ENCODE measurements at regions not wholly inside any gene's neighbourhood (a gene's known extent, or its start where the extent isn't known, plus 50 kb on each side); places are given as distances from the start of the nearest gene placed in this dataset.
"Not testable (repeated sequence)": the region's sequence is repeated elsewhere in the genome, so short reads cannot be mapped to it uniquely, and the experiment has no call there.

DNA sequence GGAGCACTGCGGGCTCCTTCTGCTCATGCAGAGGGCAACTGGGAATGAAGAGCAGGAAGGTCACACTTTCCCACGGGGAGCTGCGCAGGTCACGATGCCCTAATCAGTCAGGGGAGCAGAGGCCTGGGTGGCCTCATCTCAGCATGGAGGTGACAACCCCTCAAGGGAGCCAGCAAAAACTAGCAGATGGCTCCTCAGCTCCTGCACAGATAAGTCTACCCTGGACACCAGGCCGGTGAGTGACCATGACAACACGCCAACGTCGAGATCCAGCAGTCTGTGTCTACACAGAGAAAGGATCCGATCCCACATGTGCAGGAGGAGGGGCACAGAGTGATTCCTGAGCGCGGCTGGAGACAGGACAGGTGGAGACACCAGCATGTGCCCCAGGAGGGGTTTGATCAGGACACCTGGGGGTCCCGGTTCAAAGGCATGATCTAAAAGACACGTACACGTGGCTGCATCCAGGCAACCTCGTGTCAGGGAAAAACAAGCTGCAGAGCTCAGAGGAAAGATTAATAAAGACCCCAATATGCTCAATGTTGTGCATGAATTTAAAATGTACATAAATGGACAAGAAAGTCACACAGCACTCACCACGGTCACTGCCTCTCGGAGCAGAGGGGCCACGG is 153.7 kb upstream of the SFSWAP start:
- Mint-ChIP-seq H3K4me3 (no peak overlapping the region), H3K9me3 (ENCODE audit: low read depth) (no peaks in the 10 kb centered on the region), H3K4me1 (ENCODE audit: low read depth) (no peaks in the 10 kb centered on the region), H3K27me3 (peaks cover 1% of the 10 kb centered on the region), H3K36me3 (no peaks in the 10 kb centered on the region), H3K27ac (no peak overlapping the region)

DNA sequence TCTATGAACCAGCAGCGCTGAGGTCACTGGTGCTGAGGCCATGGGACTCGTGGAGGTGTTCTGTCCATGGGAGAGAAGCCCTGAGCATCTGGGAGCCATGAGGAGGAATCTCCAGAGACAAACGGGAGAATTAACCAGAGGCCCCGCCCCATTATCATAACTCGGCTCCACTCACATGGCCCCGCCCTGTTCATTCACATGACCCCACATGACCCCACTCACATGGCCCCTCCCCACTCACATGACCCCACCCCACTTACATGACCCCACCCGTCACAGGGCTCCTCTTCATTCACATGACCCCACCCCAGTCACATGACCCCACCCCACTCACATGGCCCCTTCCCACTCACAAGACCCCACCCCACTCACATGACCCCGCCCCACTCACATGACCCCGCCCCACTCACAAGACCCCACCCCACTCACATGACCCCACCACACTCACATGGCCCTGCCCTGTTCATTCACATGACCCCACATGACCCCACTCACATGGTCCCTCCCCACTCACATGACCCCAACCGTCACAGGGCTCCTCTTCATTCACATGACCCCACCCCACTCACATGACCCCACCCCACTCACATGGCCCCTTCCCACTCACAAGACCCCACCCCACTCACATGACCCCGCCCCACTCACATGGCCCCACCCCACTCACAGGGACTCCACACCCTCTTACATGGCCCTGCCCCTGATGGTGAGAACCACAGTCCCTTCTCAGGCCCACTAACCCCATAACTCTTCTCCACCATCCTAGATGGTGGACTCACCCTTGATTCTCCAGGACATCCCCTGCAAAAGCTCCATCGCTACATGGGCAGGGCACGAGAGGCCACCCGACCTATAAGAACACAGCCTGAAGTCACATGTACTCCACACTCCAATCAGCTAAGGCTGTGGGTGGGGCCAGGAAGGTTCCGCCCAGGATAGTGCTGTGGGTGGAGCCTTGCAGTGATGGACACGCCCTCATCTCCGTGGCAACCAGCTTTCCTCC is 151.1 kb upstream of the SFSWAP start:
- Mint-ChIP-seq H3K9me3 (ENCODE audit: low read depth) (no peaks in the 10 kb centered on the region), H3K36me3 (no peaks in the 10 kb centered on the region), H3K4me1 (ENCODE audit: low read depth) (no peaks in the 10 kb centered on the region), H3K4me3 (no peak overlapping the region), H3K27me3 (no peaks in the 10 kb centered on the region), H3K27ac (no peak overlapping the region)

- no peak overlapping the region for H3K4me3 Mint-ChIP-seq
- H3K27me3 Mint-ChIP-seq, result no peaks in the 10 kb centered on the region
- H3K36me3 Mint-ChIP-seq, result no peaks in the 10 kb centered on the region
- H3K4me1 Mint-ChIP-seq (ENCODE audit: low read depth), result no peaks in the 10 kb centered on the region
- no peaks in the 10 kb centered on the region for H3K9me3 Mint-ChIP-seq (ENCODE audit: low read depth)
- no peak overlapping the region for H3K27ac Mint-ChIP-seq
These were observed 149.8 kb upstream of the SFSWAP start for GRCh38 chr12:131561051-131561450.

- Mint-ChIP-seq H3K4me1 (ENCODE audit: low read depth) (no peaks in the 10 kb centered on the region), H3K36me3 (no peaks in the 10 kb centered on the region), H3K27ac (no peak overlapping the region), H3K9me3 (ENCODE audit: low read depth) (no peaks in the 10 kb centered on the region), H3K4me3 (no peak overlapping the region), H3K27me3 (no peaks in the 10 kb centered on the region)
These were observed 148.8 kb upstream of the SFSWAP start for GRCh38 chr12:131561891-131562684.

- not testable (repeated sequence) for H3K9me3 Mint-ChIP-seq (ENCODE audit: low read depth)
These were observed 146.7 kb upstream of the SFSWAP start for GRCh38 chr12:131564138-131564727.

GRCh38 chr12:131564845-131565244 is 146.0 kb upstream of the SFSWAP start:
- no peaks in the 10 kb centered on the region for H3K4me1 Mint-ChIP-seq (ENCODE audit: low read depth)
- no peaks in the 10 kb centered on the region for H3K36me3 Mint-ChIP-seq
- H3K27ac Mint-ChIP-seq, result no peak overlapping the region
- no peaks in the 10 kb centered on the region for H3K9me3 Mint-ChIP-seq (ENCODE audit: low read depth)
- H3K27me3 Mint-ChIP-seq, result peaks cover 2% of the 10 kb centered on the region
- no peak overlapping the region for H3K4me3 Mint-ChIP-seq

More at GRCh38 chr12:131564138-131564727, 146.7 kb upstream of the SFSWAP start:
- not testable (repeated sequence) for H3K4me1 Mint-ChIP-seq (ENCODE audit: low read depth); H3K36me3 Mint-ChIP-seq; H3K27ac Mint-ChIP-seq; H3K4me3 Mint-ChIP-seq; H3K27me3 Mint-ChIP-seq

DNA sequence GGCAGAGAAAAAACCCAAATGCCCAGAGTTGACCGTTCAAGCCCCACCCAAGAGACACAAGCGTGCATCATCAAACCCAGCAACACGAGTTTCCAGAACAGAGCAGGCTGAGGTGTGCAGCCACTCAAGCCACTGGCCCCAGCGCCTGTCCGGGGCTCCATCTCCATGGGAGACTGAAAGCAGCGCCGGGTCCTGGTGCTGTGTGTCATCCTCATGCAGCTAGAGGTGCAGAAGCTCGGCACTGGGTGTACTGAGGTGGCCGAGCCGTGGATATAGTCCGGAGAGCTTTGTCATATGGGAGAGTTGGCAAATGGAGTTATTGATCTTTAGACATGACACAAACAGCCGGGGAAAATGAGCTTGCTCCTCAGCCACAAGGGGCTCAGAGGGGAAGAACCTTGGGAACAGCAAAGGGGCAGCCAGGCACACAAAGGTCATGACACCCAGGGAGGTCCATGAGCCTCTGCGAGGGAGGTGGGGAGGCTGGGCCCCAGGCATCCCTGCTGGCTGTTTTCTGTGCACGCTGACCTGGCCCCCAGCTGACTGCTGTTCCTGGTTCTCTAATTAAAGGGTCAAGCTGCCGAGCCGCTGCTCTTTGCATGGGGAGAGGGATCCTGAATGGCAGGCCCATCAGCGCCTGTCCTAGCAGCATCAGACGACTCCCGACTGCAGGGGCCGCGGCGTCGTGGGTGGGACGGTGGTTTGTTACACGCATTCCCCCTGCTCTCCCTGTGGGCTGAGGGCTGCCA is 145.4 kb upstream of the SFSWAP start:
- Mint-ChIP-seq H3K4me1 (ENCODE audit: low read depth) (no peaks in the 10 kb centered on the region), H3K27ac (no peak overlapping the region), H3K4me3 (no peak overlapping the region), H3K9me3 (ENCODE audit: low read depth) (no peaks in the 10 kb centered on the region), H3K36me3 (no peaks in the 10 kb centered on the region), H3K27me3 (peaks cover 2% of the 10 kb centered on the region)

DNA sequence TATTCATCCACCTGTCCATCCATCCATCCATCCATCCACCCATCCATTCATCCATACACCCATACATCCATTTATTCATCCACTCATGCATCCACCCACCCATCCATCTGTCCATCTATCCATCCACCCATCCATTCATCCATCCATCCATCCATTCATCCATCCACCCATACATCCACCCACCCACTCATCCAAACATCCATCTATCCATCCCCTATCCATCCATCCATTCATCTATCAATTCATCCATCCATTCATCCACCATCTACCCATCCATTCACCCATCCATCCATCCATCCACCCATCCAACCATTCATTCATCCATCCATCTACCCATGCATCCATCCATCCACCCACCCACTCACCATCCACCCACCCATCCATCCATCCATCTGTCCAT is 142.6 kb upstream of the SFSWAP start:
- Mint-ChIP-seq H3K27me3 (peaks cover 2% of the 10 kb centered on the region), H3K9me3 (ENCODE audit: low read depth) (no peaks in the 10 kb centered on the region), H3K4me1 (ENCODE audit: low read depth) (no peaks in the 10 kb centered on the region), H3K4me3 (no peak overlapping the region), H3K36me3 (no peaks in the 10 kb centered on the region), H3K27ac (no peak overlapping the region)

DNA sequence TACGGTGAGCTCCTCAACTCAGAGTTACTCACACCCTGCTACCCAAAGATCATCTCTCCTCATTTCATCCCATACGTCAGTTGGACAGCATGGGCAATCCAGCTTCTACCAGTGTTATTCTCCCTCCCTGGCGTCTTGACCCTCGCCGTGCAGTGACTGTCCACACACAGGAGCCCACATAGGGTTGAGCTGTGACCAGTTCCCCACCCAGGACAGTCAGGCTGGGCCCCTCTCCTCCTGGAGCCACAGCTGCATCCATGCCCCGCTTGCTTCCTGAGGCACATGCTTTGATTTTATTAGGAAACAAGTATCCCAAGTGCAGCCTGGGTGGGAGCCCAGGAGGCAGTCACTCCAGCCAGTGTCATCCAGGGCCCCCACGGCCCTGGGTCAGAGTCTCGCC is 140.3 kb upstream of the SFSWAP start:
- Mint-ChIP-seq H3K4me1 (ENCODE audit: low read depth) (no peaks in the 10 kb centered on the region), H3K9me3 (ENCODE audit: low read depth) (no peaks in the 10 kb centered on the region), H3K36me3 (no peaks in the 10 kb centered on the region), H3K27me3 (peaks cover 2% of the 10 kb centered on the region), H3K4me3 (no peak overlapping the region), H3K27ac (no peak overlapping the region)

DNA sequence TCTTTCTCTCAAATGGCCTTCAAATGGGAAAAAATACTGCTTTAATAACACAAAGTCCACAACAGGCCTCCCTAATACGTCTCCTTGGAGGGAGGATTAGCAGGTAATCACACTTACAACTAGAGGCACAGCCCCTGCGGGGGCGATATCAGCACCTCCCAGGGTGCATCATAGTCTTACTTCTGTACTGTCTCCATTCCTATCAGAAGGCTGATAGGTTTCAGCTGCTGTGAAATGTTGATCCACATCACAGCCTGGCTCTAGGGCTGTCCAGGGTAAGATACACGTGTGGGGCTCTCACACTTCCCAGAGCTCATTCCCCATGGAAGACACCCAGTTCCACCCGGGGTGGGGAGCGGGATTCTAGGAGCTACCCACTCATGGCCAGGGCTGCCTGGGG is 139.1 kb upstream of the SFSWAP start:
- Mint-ChIP-seq H3K9me3 (ENCODE audit: low read depth) (no peaks in the 10 kb centered on the region), H3K27me3 (peaks cover 2% of the 10 kb centered on the region), H3K4me1 (ENCODE audit: low read depth) (no peaks in the 10 kb centered on the region), H3K36me3 (no peaks in the 10 kb centered on the region), H3K27ac (no peak overlapping the region), H3K4me3 (no peak overlapping the region)

GRCh38 chr12:131572626-131573025 is 138.3 kb upstream of the SFSWAP start:
- Mint-ChIP-seq H3K27ac (no peak overlapping the region), H3K4me3 (no peak overlapping the region), H3K9me3 (ENCODE audit: low read depth) (no peaks in the 10 kb centered on the region), H3K27me3 (peaks cover 2% of the 10 kb centered on the region), H3K36me3 (no peaks in the 10 kb centered on the region), H3K4me1 (ENCODE audit: low read depth) (no peaks in the 10 kb centered on the region)

- Mint-ChIP-seq H3K36me3 (no peaks in the 10 kb centered on the region), H3K4me1 (ENCODE audit: low read depth) (no peaks in the 10 kb centered on the region), H3K9me3 (ENCODE audit: low read depth) (no peaks in the 10 kb centered on the region), H3K27me3 (no peaks in the 10 kb centered on the region), H3K27ac (no peak overlapping the region), H3K4me3 (no peak overlapping the region)
These were observed 137.1 kb upstream of the SFSWAP start for GRCh38 chr12:131573631-131574394.

- H3K27ac Mint-ChIP-seq, result no peak overlapping the region
- H3K27me3 Mint-ChIP-seq, result peaks cover 2% of the 10 kb centered on the region
- no peak overlapping the region for H3K4me3 Mint-ChIP-seq
- H3K9me3 Mint-ChIP-seq (ENCODE audit: low read depth), result no peaks in the 10 kb centered on the region
- H3K36me3 Mint-ChIP-seq, result no peaks in the 10 kb centered on the region
- no peaks in the 10 kb centered on the region for H3K4me1 Mint-ChIP-seq (ENCODE audit: low read depth)
These were observed 136.5 kb upstream of the SFSWAP start for GRCh38 chr12:131574395-131574771.

DNA sequence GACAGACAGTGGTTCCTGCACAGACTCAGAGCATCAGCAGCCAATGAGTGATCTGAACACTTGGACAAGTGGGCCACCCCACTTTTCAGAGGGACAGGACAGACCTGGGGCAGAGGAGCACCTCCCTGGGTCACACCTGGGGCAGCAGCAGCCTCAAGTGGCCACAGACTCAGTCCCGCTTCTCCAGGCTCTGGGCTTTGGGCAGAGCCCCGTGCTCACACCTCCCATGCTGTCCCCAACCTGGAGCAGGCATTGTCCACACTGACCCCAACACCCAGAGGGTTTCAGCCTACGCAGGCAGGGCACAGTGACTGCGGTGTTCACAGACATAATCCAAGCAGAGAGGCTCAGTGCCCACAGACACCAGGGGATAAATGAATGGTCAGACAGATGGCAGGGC is 135.5 kb upstream of the SFSWAP start:
- H3K9me3 Mint-ChIP-seq (ENCODE audit: low read depth), result no peaks in the 10 kb centered on the region
- H3K4me1 Mint-ChIP-seq (ENCODE audit: low read depth), result no peaks in the 10 kb centered on the region
- no peaks in the 10 kb centered on the region for H3K36me3 Mint-ChIP-seq
- no peak overlapping the region for H3K4me3 Mint-ChIP-seq
- no peak overlapping the region for H3K27ac Mint-ChIP-seq
- peaks cover 4% of the 10 kb centered on the region for H3K27me3 Mint-ChIP-seq

Measured in activated naive CD8-positive, alpha-beta T cell (primary cell).